GM12878 (cell line): ENCODE measurements at regions not wholly inside any gene's neighbourhood (a gene's known extent, or its start where the extent isn't known, plus 50 kb on each side); places are given as distances from the start of the nearest gene placed in this dataset.

ENCODE experiments used
- CTCF ChIP-seq, 3 experiments: IDR thresholded peaks in 2 of 3; conservative IDR thresholded peaks in 1 of 3; 2 replicates each; pipeline ENCODE4 v1.5.1; 2011; ENCODE audit warnings: low read depth in 3 of 3, low read length in 3 of 3, mild to moderate bottlenecking in 3 of 3, control low read depth in 2 of 3, moderate library complexity in 2 of 3, inconsistent platforms in 1 of 3, mixed read lengths in 1 of 3; ENCODE audit not compliant: control insufficient read depth in 2 of 3, insufficient read depth in 1 of 3; ENCODE audit errors: extremely low read depth in 1 of 3
- MYC ChIP-seq: IDR thresholded peaks from 2 replicates; pipeline ENCODE4 v1.6.1; 2011; ENCODE audit warnings: mild to moderate bottlenecking, low read length, moderate library complexity, inconsistent platforms; ENCODE audit not compliant: insufficient read depth, insufficient replicate concordance, insufficient read length, severe bottlenecking
- POLR2AphosphoS5 ChIP-seq: IDR thresholded peaks from 2 replicates; pipeline ENCODE4 v1.6.1; 2011; ENCODE audit warnings: mild to moderate bottlenecking, low read length, inconsistent platforms
- TCF12 ChIP-seq: IDR thresholded peaks from 2 replicates; pipeline ENCODE4 v1.6.1; 2011; ENCODE audit warnings: low read depth, mild to moderate bottlenecking, low read length
- ZNF274 ChIP-seq: IDR thresholded peaks from one replicate; pipeline ENCODE4 v1.8.0; 2011; ENCODE audit not compliant: insufficient read length, insufficient read depth

DNA sequence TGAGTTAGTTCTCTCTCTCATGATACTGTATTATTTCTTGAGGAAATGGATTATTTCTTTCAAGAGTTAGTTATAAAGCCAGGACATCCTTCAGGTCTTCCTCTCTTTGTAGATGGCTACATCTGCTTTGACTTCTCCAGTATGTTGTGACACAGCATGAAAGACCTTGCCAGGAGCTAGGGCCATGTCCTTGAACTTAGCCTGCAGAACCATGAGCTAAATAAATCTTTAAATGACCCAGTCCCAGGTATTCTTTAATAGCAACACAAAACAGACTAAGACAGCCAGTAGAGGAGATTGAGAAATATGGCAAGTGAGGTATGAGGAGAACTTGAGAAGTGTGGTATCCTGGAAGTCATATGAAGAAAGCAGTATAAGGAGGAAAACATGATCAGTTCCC is 214.9 kb upstream of the PPP1R3A start:
- TF ChIP-seq CTCF (IDR thresholded peaks at IDR 0.05 in 2 of 3, conservative IDR thresholded peaks at IDR 0.05 in 1 of 3; ENCODE audit: control insufficient read depth in 2 of 3, extremely low read depth in 1 of 3, insufficient read depth in 1 of 3, low read depth in 3 of 3, low read length in 3 of 3) = no peak
- no peak for TF ChIP-seq ZNF274
- no peak for TF ChIP-seq POLR2AphosphoS5
- TF ChIP-seq MYC = no peak
- TF ChIP-seq TCF12 = no peak
